ENCODE measurements at regions not wholly inside any gene's neighbourhood (a gene's known extent, or its start where the extent isn't known, plus 50 kb on each side); places are given as distances from the start of the nearest gene placed in this dataset.

DNA sequence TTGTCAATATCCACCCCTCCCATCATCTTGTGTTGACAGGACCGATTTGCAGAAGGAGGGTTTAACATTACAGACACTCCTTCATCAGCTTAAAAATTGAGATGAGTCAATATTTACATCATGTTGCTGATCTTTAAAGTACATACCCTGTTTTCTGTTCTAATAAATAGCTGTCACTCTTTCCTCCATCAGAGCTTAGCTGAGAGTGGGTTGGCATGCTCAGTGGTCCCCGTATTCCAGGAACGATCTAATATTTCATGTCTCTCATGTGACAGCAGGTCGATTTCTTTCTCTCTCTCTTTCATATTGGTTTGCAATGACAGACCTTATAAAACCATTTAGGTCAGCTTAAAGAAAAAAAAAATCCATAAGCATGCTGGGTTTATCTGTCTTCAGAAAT is 950.6 kb downstream of the GALC start:
- TF ChIP-seq, protein P1, sequence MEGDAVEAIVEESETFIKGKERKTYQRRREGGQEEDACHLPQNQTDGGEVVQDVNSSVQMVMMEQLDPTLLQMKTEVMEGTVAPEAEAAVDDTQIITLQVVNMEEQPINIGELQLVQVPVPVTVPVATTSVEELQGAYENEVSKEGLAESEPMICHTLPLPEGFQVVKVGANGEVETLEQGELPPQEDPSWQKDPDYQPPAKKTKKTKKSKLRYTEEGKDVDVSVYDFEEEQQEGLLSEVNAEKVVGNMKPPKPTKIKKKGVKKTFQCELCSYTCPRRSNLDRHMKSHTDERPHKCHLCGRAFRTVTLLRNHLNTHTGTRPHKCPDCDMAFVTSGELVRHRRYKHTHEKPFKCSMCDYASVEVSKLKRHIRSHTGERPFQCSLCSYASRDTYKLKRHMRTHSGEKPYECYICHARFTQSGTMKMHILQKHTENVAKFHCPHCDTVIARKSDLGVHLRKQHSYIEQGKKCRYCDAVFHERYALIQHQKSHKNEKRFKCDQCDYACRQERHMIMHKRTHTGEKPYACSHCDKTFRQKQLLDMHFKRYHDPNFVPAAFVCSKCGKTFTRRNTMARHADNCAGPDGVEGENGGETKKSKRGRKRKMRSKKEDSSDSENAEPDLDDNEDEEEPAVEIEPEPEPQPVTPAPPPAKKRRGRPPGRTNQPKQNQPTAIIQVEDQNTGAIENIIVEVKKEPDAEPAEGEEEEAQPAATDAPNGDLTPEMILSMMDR (IDR thresholded peaks at IDR 0.05; ENCODE audit: poor library complexity): no peak
- TF ChIP-seq EZH2 (IDR thresholded peaks at IDR 0.05; ENCODE audit: borderline replicate concordance) (no peak), EZH2phosphoT487 (IDR thresholded peaks at IDR 0.05; ENCODE audit: low read depth, severe bottlenecking, unreplicated experiment) (no peak)

All from hepatocyte (in vitro differentiated cells).